SK-N-MC (cell line): ENCODE measurements at regions not wholly inside any gene's neighbourhood (a gene's known extent, or its start where the extent isn't known, plus 50 kb on each side); places are given as distances from the start of the nearest gene placed in this dataset.

Experiments used
- EZH2 ChIP-seq: fragments of 200-600 bp; sonication (generic); IDR thresholded peaks from one replicate; pipeline ENCODE4 v1.6.1; 2017; ENCODE audit warnings: antibody characterized with exemption
- POLR2AphosphoS5 ChIP-seq: IDR thresholded peaks from 2 replicates; pipeline ENCODE4 v1.6.1; 2012; ENCODE audit warnings: mild to moderate bottlenecking, low read depth, low read length, borderline replicate concordance

DNA sequence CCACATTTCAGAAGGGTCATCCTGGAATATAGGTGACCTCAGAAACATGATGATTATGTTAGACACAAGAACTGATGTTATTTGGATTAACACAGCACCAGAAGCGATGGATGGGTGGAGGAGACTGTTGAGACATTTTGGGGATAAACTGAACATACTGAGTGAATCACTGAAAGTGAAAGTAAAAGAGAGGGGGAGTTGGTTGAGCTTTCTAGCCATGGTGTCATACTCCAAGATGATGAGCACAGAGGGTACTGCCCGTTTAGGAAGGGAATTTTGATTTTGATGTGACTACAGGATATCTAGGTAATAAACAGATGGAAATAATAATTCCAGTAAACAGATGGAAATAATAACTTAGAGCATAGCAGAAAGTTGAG lies 248.0 kb upstream of the NPY start:
- TF ChIP-seq EZH2 (no peak), POLR2AphosphoS5 (no peak)
